Neural cell (in vitro differentiated cells): ENCODE measurements at regions not wholly inside any gene's neighbourhood (a gene's known extent, or its start where the extent isn't known, plus 50 kb on each side); places are given as distances from the start of the nearest gene placed in this dataset.

ENCODE experiments used
- H2AFZ ChIP-seq: fragments of 200-600, 300-800 bp; sonication (generic), shearing (Covaris generic); 2 replicates; pipeline ENCODE4 v1.6.0; 2014; ENCODE audit warnings: low read depth, mild to moderate bottlenecking, antibody characterized with exemption, low read length, moderate library complexity
- H3F3A ChIP-seq: fragments of 200-600 bp; shearing (Covaris generic); 2 replicates; pipeline ENCODE4 v1.6.1; 2016; ENCODE audit warnings: mild to moderate bottlenecking, moderate library complexity, mixed read lengths, antibody characterized with exemption, low read length; ENCODE audit not compliant: insufficient read depth, poor library complexity, severe bottlenecking
- H3K27ac ChIP-seq: fragments of 200-600, 300-800 bp; sonication (generic), shearing (Covaris generic); 2 replicates; pipeline ENCODE4 v1.5.1; 2014; ENCODE audit warnings: mild to moderate bottlenecking, low read length, moderate library complexity
- H3K27me3 ChIP-seq: fragments of 300-800, 200-600 bp; sonication (generic), shearing (Covaris generic); 2 replicates; pipeline ENCODE4 v1.6.0; 2014; ENCODE audit warnings: mild to moderate bottlenecking, low read depth, low read length, moderate library complexity; ENCODE audit not compliant: insufficient read depth
- H3K36me3 ChIP-seq: fragments of 300-800, 200-600 bp; sonication (generic), shearing (Covaris generic); 2 replicates; pipeline ENCODE4 v1.5.1; 2014; ENCODE audit warnings: mild to moderate bottlenecking, antibody characterized with exemption, low read length, moderate library complexity; ENCODE audit not compliant: insufficient read depth
- H3K4me2 ChIP-seq: fragments of 300-800, 200-600 bp; sonication (generic), shearing (Covaris generic); 2 replicates; pipeline ENCODE4 v1.6.0; 2014; ENCODE audit warnings: mild to moderate bottlenecking, low read length
- H3K4me3 ChIP-seq: fragments of 300-800, 200-600 bp; sonication (generic), shearing (Covaris generic); 2 replicates; pipeline ENCODE4 v1.5.1; 2014; ENCODE audit warnings: mild to moderate bottlenecking, low read length, moderate library complexity
- H3K79me2 ChIP-seq: fragments of 200-600 bp; shearing (Covaris generic); replicated peaks from 2 replicates; pipeline ENCODE4 v1.6.0; 2014; ENCODE audit warnings: mild to moderate bottlenecking, low read length, moderate library complexity; ENCODE audit not compliant: insufficient read depth
- H3K9ac ChIP-seq: fragments of 300-800, 200-600 bp; sonication (generic), shearing (Covaris generic); 2 replicates; pipeline ENCODE4 v1.6.1; 2016; ENCODE audit warnings: mild to moderate bottlenecking, low read length, mixed read lengths
- H3K9me2 ChIP-seq: fragments of 200-600 bp; shearing (Covaris generic); 2 replicates; pipeline ENCODE4 v1.6.1; 2016; ENCODE audit warnings: mild to moderate bottlenecking, low read length, mixed read lengths; ENCODE audit not compliant: insufficient read depth
- H3K9me3 ChIP-seq: fragments of 200-600, 300-800 bp; sonication (generic), shearing (Covaris generic); 2 replicates; pipeline ENCODE4 v1.6.1; 2016; ENCODE audit warnings: mild to moderate bottlenecking, mixed run types, low read length, moderate library complexity, mixed read lengths
- H4K20me1 ChIP-seq: fragments of 200-600 bp; shearing (Covaris generic); 2 replicates; pipeline ENCODE4 v1.6.1; 2016; ENCODE audit warnings: mild to moderate bottlenecking, mixed run types; ENCODE audit not compliant: insufficient read depth
- EP300 ChIP-seq: fragments of 450-650 bp; conservative IDR thresholded peaks from 2 replicates; pipeline ENCODE4 v1.6.1; 2014; ENCODE audit warnings: antibody characterized with exemption, mild to moderate bottlenecking, moderate library complexity; ENCODE audit not compliant: poor library complexity, severe bottlenecking
- EZH2 ChIP-seq: fragments of 200-600, 300-800 bp; shearing (Covaris generic), sonication (generic); IDR thresholded peaks from 2 replicates; pipeline ENCODE4 v1.6.1; 2014; ENCODE audit warnings: antibody characterized with exemption, low read length, borderline replicate concordance, mild to moderate bottlenecking; ENCODE audit not compliant: insufficient read depth, poor library complexity, severe bottlenecking
- MXI1 ChIP-seq: fragments of 450-650 bp; conservative IDR thresholded peaks from 2 replicates; pipeline ENCODE4 v1.6.1; 2014; ENCODE audit warnings: antibody characterized with exemption, mild to moderate bottlenecking; ENCODE audit not compliant: poor library complexity, severe bottlenecking
- POLR2AphosphoS5 ChIP-seq: IDR thresholded peaks from 2 replicates; pipeline ENCODE4 v1.6.1; 2012
- RAD21 ChIP-seq: fragments of 450-650 bp; conservative IDR thresholded peaks from 2 replicates; pipeline ENCODE4 v1.6.1; 2014; ENCODE audit warnings: antibody characterized with exemption, mild to moderate bottlenecking, moderate library complexity
- SMC3 ChIP-seq: fragments of 450-650 bp; conservative IDR thresholded peaks from 2 replicates; pipeline ENCODE4 v1.6.1; 2014; ENCODE audit warnings: antibody characterized with exemption, mild to moderate bottlenecking, moderate library complexity; ENCODE audit not compliant: poor library complexity
- TAF1 ChIP-seq: IDR thresholded peaks from 2 replicates; pipeline ENCODE4 v1.6.1; 2012; ENCODE audit warnings: low read depth
- TF ChIP-seq, protein P1 (sequence below): fragments of 450-650 bp; IDR thresholded peaks from 2 replicates; pipeline ENCODE4 v1.5.1; 2014; ENCODE audit warnings: antibody characterized with exemption, mild to moderate bottlenecking, moderate library complexity; ENCODE audit not compliant: poor library complexity, severe bottlenecking
- TF ChIP-seq, protein P2 (sequence below): IDR thresholded peaks from 2 replicates; pipeline ENCODE4 v1.6.1; 2012; ENCODE audit warnings: borderline replicate concordance

DNA sequence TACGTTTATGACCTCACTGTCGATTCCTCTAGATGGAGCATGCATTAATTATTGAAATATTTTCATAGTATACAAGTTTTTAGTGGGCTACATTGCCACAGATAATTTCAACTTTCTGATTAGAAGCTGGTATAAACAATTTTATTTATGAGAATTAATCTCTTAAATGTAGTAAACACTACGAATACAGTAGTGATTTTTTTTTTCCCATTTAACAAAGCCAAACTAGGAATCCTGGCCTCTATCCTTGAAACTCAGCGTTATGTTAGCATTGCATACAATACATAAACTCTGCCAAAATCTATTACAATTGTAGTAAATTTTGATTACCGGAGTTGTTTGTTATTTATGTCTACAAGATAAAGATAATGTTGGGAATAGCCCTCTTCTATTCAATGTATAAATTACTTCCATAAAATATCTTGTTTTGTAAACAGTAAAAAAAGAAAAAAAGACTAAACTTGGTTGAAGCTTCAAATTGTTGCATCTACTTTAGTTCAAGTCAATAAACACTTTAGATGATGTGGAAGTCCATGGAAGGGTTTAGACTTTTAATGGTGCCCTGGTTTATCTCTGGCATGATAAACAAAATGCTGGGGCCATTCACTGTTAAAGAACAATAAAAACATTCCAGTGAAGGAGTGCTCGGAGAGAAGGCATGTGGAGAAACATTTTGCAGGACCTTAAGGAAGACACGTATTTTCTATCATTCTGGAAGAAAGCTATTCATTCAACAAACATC, 77.3 kb upstream of the NR2F2 start:
- Histone ChIP-seq H3K4me2 (no peak overlapping the region), H3K36me3 (no peaks in the 10 kb centered on the region), H3K27me3 (no peaks in the 10 kb centered on the region), H3K4me3 (no peak overlapping the region), H4K20me1 (no peaks in the 10 kb centered on the region), H3K27ac (no peak overlapping the region), H3K79me2 (no peaks in the 10 kb centered on the region), H2AFZ (no peak overlapping the region), H3K9me3 (no peaks in the 10 kb centered on the region), H3K9me2 (no peaks in the 10 kb centered on the region), H3F3A (no peaks in the 10 kb centered on the region), H3K9ac (no peak overlapping the region)
- no peak for TF ChIP-seq POLR2AphosphoS5

DNA sequence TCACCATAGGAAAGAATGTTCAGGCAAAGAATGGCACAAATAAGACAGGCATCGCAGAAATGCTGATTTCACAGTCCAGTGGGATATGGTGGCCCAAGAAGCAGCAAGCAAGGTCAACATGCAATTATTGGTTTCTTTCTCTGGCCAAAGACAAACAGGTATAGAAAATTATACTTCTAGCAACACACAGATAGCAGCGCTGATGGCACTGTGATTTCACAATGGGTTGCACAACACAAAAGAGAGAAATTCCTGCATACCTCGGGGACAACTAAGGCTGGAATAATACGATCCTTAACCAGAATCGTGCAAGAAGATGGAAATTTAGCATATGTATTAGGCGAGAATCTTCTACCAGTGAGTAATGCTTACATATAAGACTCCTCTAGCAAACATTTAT, 76.3 kb upstream of the NR2F2 start:
- Histone ChIP-seq H3K9me3 (no peaks in the 10 kb centered on the region), H3K4me3 (no peak overlapping the region), H3K36me3 (no peaks in the 10 kb centered on the region), H4K20me1 (no peaks in the 10 kb centered on the region), H3F3A (no peaks in the 10 kb centered on the region), H3K27me3 (no peaks in the 10 kb centered on the region), H3K27ac (no peak overlapping the region), H3K9ac (no peak overlapping the region), H3K9me2 (no peaks in the 10 kb centered on the region), H2AFZ (no peak overlapping the region), H3K79me2 (no peaks in the 10 kb centered on the region), H3K4me2 (no peak overlapping the region)
- no peak for TF ChIP-seq RAD21
- no peak for TF ChIP-seq POLR2AphosphoS5
- TF ChIP-seq, protein P1, sequence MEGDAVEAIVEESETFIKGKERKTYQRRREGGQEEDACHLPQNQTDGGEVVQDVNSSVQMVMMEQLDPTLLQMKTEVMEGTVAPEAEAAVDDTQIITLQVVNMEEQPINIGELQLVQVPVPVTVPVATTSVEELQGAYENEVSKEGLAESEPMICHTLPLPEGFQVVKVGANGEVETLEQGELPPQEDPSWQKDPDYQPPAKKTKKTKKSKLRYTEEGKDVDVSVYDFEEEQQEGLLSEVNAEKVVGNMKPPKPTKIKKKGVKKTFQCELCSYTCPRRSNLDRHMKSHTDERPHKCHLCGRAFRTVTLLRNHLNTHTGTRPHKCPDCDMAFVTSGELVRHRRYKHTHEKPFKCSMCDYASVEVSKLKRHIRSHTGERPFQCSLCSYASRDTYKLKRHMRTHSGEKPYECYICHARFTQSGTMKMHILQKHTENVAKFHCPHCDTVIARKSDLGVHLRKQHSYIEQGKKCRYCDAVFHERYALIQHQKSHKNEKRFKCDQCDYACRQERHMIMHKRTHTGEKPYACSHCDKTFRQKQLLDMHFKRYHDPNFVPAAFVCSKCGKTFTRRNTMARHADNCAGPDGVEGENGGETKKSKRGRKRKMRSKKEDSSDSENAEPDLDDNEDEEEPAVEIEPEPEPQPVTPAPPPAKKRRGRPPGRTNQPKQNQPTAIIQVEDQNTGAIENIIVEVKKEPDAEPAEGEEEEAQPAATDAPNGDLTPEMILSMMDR = no peak
- TF ChIP-seq, protein P2, sequence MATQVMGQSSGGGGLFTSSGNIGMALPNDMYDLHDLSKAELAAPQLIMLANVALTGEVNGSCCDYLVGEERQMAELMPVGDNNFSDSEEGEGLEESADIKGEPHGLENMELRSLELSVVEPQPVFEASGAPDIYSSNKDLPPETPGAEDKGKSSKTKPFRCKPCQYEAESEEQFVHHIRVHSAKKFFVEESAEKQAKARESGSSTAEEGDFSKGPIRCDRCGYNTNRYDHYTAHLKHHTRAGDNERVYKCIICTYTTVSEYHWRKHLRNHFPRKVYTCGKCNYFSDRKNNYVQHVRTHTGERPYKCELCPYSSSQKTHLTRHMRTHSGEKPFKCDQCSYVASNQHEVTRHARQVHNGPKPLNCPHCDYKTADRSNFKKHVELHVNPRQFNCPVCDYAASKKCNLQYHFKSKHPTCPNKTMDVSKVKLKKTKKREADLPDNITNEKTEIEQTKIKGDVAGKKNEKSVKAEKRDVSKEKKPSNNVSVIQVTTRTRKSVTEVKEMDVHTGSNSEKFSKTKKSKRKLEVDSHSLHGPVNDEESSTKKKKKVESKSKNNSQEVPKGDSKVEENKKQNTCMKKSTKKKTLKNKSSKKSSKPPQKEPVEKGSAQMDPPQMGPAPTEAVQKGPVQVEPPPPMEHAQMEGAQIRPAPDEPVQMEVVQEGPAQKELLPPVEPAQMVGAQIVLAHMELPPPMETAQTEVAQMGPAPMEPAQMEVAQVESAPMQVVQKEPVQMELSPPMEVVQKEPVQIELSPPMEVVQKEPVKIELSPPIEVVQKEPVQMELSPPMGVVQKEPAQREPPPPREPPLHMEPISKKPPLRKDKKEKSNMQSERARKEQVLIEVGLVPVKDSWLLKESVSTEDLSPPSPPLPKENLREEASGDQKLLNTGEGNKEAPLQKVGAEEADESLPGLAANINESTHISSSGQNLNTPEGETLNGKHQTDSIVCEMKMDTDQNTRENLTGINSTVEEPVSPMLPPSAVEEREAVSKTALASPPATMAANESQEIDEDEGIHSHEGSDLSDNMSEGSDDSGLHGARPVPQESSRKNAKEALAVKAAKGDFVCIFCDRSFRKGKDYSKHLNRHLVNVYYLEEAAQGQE = no peak
- no peak for TF ChIP-seq SMC3
- TF ChIP-seq MXI1 = no peak
- TF ChIP-seq EP300 = no peak
- no peak for TF ChIP-seq TAF1
- no peak for TF ChIP-seq EZH2
